ENCODE measurements at regions not wholly inside any gene's neighbourhood (a gene's known extent, or its start where the extent isn't known, plus 50 kb on each side); places are given as distances from the start of the nearest gene placed in this dataset.

DNA sequence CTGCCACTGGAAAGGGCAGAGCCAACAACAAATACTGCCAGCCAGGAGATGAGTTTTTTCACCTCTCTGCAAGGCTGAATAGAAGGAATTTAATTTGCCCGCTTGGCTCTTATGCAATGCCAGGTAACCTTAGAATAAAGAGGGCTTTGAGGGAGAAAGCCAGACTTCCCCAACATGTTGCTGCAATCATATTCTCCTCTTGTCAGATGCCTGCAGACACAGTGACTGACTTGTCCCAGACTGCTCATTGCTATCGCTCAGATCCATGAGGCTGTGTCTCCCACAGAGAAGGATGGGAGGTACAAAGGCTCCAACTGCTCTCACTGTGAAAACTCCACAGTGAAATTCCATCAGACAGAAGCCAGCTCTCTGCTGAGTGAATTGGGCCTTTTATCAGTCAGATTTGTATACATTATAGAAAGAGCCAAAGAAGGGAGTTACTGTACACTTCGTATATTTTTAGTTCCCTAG lies 517.0 kb upstream of the ID4 start:
- ChIA-PET POLR2A (no interaction called here), CTCF (no interaction called here)
- DNase-seq (ENCODE audit: extremely low spot score), result no peak
- TF ChIP-seq BHLHE40 (IDR thresholded peaks at IDR 0.05; ENCODE audit: borderline replicate concordance), result no peak

DNA sequence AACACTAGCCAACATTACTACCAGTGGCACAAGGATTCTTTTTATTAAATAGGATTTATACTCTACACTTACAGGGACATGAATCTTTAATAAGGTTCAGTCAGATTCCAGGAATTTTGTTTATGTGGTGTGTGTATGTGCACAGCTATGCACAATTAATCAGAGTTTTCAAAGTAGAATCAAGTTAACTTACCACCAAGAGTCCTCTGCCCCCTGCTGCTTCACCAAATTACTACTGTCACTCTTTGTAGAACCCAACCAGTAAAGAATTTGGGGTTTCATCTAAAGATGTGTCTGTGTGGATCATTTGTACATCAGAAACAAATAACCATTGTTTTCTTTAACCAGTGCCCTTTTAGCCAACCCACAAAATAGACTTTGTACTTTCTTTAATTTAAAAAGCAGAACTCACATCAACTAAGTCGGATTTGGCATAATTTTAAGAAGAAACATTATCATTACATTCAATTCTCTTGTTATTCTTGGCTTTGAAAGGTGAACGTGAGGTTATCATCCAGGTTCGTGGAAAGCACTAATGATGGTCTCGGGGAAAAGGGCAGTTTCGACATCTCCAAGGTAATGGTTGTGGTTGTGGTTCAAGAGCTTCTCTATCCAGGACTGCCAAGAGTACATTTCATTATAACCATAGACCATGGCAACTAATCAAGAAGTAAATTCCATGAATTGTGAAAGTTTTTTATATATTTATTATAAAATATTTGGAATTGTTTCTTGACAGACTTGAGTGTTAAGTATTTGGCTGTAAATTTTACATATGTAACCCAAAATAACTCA lies 514.3 kb upstream of the ID4 start:
- no peak for DNase-seq (ENCODE audit: extremely low spot score)
- CTCF ChIA-PET, result interaction anchor here (0.5 to 0.6 kb wide), 2 partner anchors 727 to 1205 kb away, joined by 3 to 5 read pairs; no protein-coding TSS in a partner anchor
- no peak for TF ChIP-seq HDGF (IDR thresholded peaks at IDR 0.05; ENCODE audit: borderline replicate concordance)
- TF ChIP-seq ELF4 (IDR thresholded peaks at IDR 0.05), result no peak
- no peak for TF ChIP-seq CTBP1 (IDR thresholded peaks at IDR 0.05; ENCODE audit: borderline replicate concordance)
- no peak for TF ChIP-seq FOXK2 (IDR thresholded peaks at IDR 0.05)
- TF ChIP-seq L3MBTL2 (conservative IDR thresholded peaks at IDR 0.05), result no peak
- no peak for TF ChIP-seq BHLHE40 (IDR thresholded peaks at IDR 0.05; ENCODE audit: borderline replicate concordance)
- TF ChIP-seq ZNF384 (IDR thresholded peaks at IDR 0.05), result no peak
- no peak for TF ChIP-seq FOXA1 (IDR thresholded peaks at IDR 0.05)
- TF ChIP-seq SP1 (IDR thresholded peaks at IDR 0.05), result no peak
- no peak for TF ChIP-seq SUZ12 (IDR thresholded peaks at IDR 0.05)
- no peak for TF ChIP-seq TARDBP (IDR thresholded peaks at IDR 0.05)
- no peak for TF ChIP-seq NFRKB (IDR thresholded peaks at IDR 0.05)
- TF ChIP-seq LEF1 (IDR thresholded peaks at IDR 0.05; ENCODE audit: borderline replicate concordance), result no peak
- TF ChIP-seq, protein P1, sequence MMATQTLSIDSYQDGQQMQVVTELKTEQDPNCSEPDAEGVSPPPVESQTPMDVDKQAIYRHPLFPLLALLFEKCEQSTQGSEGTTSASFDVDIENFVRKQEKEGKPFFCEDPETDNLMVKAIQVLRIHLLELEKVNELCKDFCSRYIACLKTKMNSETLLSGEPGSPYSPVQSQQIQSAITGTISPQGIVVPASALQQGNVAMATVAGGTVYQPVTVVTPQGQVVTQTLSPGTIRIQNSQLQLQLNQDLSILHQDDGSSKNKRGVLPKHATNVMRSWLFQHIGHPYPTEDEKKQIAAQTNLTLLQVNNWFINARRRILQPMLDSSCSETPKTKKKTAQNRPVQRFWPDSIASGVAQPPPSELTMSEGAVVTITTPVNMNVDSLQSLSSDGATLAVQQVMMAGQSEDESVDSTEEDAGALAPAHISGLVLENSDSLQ (IDR thresholded peaks at IDR 0.05), result no peak
- TF ChIP-seq ARNT (IDR thresholded peaks at IDR 0.05), result no peak
- no peak for TF ChIP-seq FOXM1 (IDR thresholded peaks at IDR 0.05; ENCODE audit: borderline replicate concordance)
- POLR2A ChIA-PET, result interaction anchor here (3.0 kb wide), 1 partner anchor 514 kb away, joined by 10 read pairs; the partner anchor contains the start of gene ID4

DNA sequence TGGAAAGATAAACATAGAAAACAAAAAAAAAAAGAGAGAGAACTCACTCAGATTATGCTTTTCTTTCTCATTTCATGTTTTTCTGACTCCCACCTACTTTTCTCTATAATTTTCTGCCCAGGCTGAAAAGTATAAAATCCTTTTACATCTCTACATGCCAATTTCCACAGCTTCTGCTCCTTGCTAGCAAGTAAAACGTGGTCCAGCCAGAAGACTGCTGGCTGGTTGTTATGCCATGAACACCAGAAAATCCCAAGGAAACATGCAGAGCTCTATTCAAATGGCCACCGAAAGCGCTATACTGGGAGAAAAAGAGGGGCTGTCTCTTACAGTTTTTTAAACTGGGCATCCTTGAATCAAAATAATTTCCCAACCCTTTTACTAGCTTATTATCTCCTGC lies 512.8 kb upstream of the ID4 start:
- TF ChIP-seq NFRKB (IDR thresholded peaks at IDR 0.05), result no peak
- TF ChIP-seq SUZ12 (IDR thresholded peaks at IDR 0.05), result no peak
- TF ChIP-seq ELF4 (IDR thresholded peaks at IDR 0.05), result no peak
- no peak for TF ChIP-seq FOXA1 (IDR thresholded peaks at IDR 0.05)
- TF ChIP-seq, protein P1 (IDR thresholded peaks at IDR 0.05), result no peak
- no peak for TF ChIP-seq SP1 (IDR thresholded peaks at IDR 0.05)
- TF ChIP-seq ZNF384 (IDR thresholded peaks at IDR 0.05), result no peak
- TF ChIP-seq FOXM1 (IDR thresholded peaks at IDR 0.05; ENCODE audit: borderline replicate concordance), result no peak
- no peak for TF ChIP-seq FOXK2 (IDR thresholded peaks at IDR 0.05)
- TF ChIP-seq ARNT (IDR thresholded peaks at IDR 0.05), result no peak
- no peak for TF ChIP-seq HDGF (IDR thresholded peaks at IDR 0.05; ENCODE audit: borderline replicate concordance)
- TF ChIP-seq TARDBP (IDR thresholded peaks at IDR 0.05), result no peak
- TF ChIP-seq L3MBTL2 (conservative IDR thresholded peaks at IDR 0.05), result no peak
- DNase-seq (ENCODE audit: extremely low spot score), result no peak
- ChIA-PET POLR2A (interaction anchor here (3.0 kb wide), 1 partner anchor 513 kb away, joined by 10 read pairs; the partner anchor contains the start of gene ID4), CTCF (interaction anchor here (0.7 kb wide), 1 partner anchor 466 kb away, joined by 3 read pairs; no protein-coding TSS in a partner anchor)

DNA sequence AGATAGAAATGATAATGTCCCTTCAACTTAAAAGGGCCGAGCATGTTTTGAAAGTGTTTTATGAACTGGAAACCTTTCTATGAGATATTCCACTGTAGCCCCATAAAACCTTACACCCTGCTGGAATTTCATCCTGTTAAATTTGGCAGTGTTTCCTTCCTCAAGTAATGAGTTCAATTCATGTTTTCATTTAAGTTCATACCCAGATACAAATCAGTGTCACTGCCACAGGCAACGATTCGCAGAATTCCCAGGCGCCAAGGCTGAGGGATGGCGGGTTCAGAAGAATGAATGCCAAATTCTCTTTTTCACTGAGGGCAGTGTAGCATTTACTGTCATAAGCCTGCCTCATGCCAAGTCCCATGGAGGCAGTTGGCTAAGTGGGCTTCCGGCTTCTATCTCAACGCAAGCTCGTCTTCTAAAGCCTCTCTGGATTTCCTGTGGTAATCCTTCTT lies 511.8 kb upstream of the ID4 start:
- TF ChIP-seq, protein P1 (IDR thresholded peaks at IDR 0.05), result peak; percentile 39; the same call in 1 of the 2 replicates
- TF ChIP-seq FOXK2 (IDR thresholded peaks at IDR 0.05), result no peak
- DNase-seq (ENCODE audit: extremely low spot score), result no peak
- POLR2A ChIA-PET, result interaction anchor here (3.0 kb wide), 1 partner anchor 512 kb away, joined by 10 read pairs; the partner anchor contains the start of gene ID4
- CTCF ChIA-PET, result no interaction called here

DNA sequence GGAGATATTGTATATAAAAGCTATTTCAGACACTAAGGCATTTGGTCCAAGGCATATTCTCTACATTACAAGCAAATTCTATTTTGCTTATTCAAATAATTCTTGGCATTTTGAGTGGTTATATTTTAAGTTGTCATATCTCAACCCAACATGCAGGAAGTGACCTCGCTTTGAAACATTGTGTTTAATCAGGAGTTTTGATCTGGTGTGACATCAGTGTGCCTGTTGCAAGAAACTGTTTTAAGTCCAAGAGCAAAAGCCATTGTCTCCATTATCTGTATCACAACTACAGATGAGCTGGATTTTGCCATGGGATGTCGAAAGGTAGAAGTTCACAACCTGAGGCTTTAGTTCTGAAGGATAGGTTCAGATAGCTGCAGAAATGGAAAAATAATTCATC lies 509.9 kb upstream of the ID4 start:
- ChIA-PET CTCF (no interaction called here), POLR2A (no interaction called here)
- TF ChIP-seq FOXM1 (IDR thresholded peaks at IDR 0.05; ENCODE audit: borderline replicate concordance), result no peak
- no peak for TF ChIP-seq FOXK2 (IDR thresholded peaks at IDR 0.05)
- no peak for TF ChIP-seq NFRKB (IDR thresholded peaks at IDR 0.05)
- TF ChIP-seq SUZ12 (IDR thresholded peaks at IDR 0.05), result no peak
- no peak for TF ChIP-seq TARDBP (IDR thresholded peaks at IDR 0.05)
- TF ChIP-seq FOXA1 (IDR thresholded peaks at IDR 0.05), result no peak
- no peak for TF ChIP-seq HDGF (IDR thresholded peaks at IDR 0.05; ENCODE audit: borderline replicate concordance)
- TF ChIP-seq CTBP1 (IDR thresholded peaks at IDR 0.05; ENCODE audit: borderline replicate concordance), result no peak
- TF ChIP-seq ELF4 (IDR thresholded peaks at IDR 0.05), result no peak
- TF ChIP-seq ARNT (IDR thresholded peaks at IDR 0.05), result no peak
- TF ChIP-seq, protein P1 (IDR thresholded peaks at IDR 0.05), result no peak
- DNase-seq (ENCODE audit: extremely low spot score), result no peak

DNA sequence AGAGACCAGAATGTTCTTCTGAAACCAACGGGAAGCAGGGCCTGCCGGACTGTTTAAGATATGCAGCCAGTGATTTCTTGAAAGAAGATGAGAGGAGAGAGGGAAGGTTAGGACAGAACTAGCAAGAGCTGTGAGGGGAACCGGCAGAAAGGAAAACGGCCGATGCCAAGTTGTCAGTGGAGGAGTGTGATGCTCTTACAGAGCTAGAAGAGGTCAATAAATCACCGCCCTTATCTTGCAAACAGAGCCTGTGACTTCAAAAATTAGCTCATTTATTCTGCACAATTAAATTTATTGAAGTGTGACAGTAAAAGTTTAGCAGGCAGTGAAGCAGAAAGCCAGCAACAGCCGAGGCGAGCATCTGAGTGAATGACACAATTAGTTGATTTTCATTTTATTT lies 509.5 kb upstream of the ID4 start:
- CTCF ChIA-PET, result no interaction called here
- POLR2A ChIA-PET, result no interaction called here
- peak; percentile 44 for DNase-seq (ENCODE audit: extremely low spot score)
- TF ChIP-seq L3MBTL2 (conservative IDR thresholded peaks at IDR 0.05) (no peak), CTBP1 (IDR thresholded peaks at IDR 0.05; ENCODE audit: borderline replicate concordance) (peak; percentile 91)
- TF ChIP-seq, protein P1 (IDR thresholded peaks at IDR 0.05), result peak; percentile 95

Data from HEK293T (cell line).